Thoracic aorta (tissue), 2 donors: ENCODE measurements at regions not wholly inside any gene's neighbourhood (a gene's known extent, or its start where the extent isn't known, plus 50 kb on each side); places are given as distances from the start of the nearest gene placed in this dataset.

ENCODE experiments used
- ATAC-seq: fragments of 150-250 bp; one replicate; pipeline ENCODE4 v1.8.0; 2017; ENCODE audit warnings: low read depth; ENCODE audit not compliant: insufficient number of reproducible peaks, low FRiP score
- DNase-seq: peaks from one replicate; pipeline ENCODE4 v3.0.0-alpha.2; 2020; ENCODE audit warnings: low spot score
- H3K27ac ChIP-seq, 2 donors: fragments of 200-600 bp; sonication (generic); 1 replicate in 1 of 2; 2 replicates in 1 of 2; pipeline ENCODE4 v1.5.1; 2016; ENCODE audit warnings: mild to moderate bottlenecking in 2 of 2, moderate library complexity in 2 of 2
- H3K27me3 ChIP-seq: fragments of 200-600 bp; sonication (generic); replicated peaks from 2 replicates; pipeline ENCODE4 v1.6.0; 2016; ENCODE audit warnings: mild to moderate bottlenecking; ENCODE audit not compliant: insufficient read depth
- H3K36me3 ChIP-seq: fragments of 200-600 bp; sonication (generic); one replicate; pipeline ENCODE4 v1.5.1; 2016
- H3K4me1 ChIP-seq, 2 donors: fragments of 200-600 bp; sonication (generic); 1 replicate in 1 of 2; 2 replicates in 1 of 2; pipeline versions ENCODE4 v1.5.1 to v1.6.0; 2016; ENCODE audit warnings: low read depth in 2 of 2, mild to moderate bottlenecking in 1 of 2; ENCODE audit not compliant: control insufficient read depth in 1 of 2
- H3K4me3 ChIP-seq: fragments of 200-600 bp; sonication (generic); 2 replicates; pipeline ENCODE4 v1.5.1; 2016; ENCODE audit warnings: mild to moderate bottlenecking
- H3K9me3 ChIP-seq: fragments of 200-600 bp; sonication (generic); 2 replicates; pipeline ENCODE4 v1.5.1; 2016
- TF ChIP-seq, protein P1 (sequence below): fragments of 200-600 bp; sonication (generic); IDR thresholded peaks from one replicate; pipeline ENCODE4 v1.5.1; 2019; ENCODE audit warnings: antibody characterized with exemption

DNA sequence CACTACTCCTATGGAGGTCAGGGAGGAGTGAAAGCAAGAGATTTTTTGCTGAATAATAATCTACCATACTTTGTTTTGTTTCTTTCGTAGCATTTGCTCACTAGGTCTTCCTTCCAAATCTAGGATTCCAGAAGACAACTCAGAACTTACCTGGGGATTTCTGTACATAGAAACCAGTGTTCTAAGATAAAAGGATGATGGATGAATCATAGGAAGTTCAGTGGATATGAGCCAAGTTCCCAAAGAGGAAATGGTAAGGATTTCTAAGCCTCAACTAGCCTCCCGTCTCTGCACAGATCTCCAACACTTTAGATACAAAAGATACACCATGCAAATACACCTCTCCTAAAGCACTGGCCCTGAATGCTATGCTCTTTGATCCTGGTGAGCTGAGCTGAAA is 283.9 kb downstream of the TAFA4 start:
- no peak overlapping the region for H3K27ac ChIP-seq
- H3K27me3 ChIP-seq, result no peaks in the 10 kb centered on the region
- no peaks in the 10 kb centered on the region for H3K4me1 ChIP-seq
- no peak for DNase-seq
- TF ChIP-seq, protein P1, sequence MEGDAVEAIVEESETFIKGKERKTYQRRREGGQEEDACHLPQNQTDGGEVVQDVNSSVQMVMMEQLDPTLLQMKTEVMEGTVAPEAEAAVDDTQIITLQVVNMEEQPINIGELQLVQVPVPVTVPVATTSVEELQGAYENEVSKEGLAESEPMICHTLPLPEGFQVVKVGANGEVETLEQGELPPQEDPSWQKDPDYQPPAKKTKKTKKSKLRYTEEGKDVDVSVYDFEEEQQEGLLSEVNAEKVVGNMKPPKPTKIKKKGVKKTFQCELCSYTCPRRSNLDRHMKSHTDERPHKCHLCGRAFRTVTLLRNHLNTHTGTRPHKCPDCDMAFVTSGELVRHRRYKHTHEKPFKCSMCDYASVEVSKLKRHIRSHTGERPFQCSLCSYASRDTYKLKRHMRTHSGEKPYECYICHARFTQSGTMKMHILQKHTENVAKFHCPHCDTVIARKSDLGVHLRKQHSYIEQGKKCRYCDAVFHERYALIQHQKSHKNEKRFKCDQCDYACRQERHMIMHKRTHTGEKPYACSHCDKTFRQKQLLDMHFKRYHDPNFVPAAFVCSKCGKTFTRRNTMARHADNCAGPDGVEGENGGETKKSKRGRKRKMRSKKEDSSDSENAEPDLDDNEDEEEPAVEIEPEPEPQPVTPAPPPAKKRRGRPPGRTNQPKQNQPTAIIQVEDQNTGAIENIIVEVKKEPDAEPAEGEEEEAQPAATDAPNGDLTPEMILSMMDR, result no peak
- ATAC-seq, result no peak
- no peaks in the 10 kb centered on the region for H3K9me3 ChIP-seq
- no peak overlapping the region for H3K4me3 ChIP-seq
- H3K36me3 ChIP-seq, result no peaks in the 10 kb centered on the region

DNA sequence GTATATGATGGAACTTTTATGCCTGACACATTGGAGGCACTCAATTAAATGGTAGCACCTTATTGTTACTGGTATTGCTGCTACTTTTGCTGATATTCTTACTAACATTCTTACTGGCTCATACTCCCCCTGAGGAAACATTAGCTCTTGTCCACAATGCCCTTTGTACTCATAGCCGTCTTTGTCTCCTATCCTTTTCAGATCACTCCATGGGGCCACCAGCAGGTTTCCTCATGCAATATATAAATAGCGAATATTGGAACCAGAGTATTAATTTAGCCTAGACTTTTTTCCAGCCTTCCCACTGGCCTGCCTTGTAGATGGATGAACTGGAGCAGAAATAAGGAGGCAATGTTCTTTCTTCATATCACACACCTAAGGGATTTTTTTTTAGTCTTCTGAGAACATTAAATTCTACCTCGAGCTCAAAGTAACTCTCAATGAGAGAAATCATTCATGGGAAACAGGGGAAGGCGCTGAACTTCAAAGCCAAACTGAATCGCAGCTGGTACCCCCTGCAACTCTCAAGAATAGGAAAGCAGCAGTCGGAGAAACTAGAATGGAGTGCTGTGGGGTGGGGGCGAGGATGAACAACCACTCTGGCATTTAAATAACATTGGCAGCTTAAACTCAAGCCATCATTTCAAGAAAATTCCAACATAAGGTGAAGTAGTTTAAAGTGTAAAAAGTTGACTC is 300.3 kb downstream of the TAFA4 start:
- no peaks in the 10 kb centered on the region for H3K36me3 ChIP-seq
- DNase-seq (no peak), ATAC-seq (no peak)
- TF ChIP-seq, protein P1, result no peak
- H3K27ac ChIP-seq, result no peak overlapping the region
- H3K4me3 ChIP-seq, result no peak overlapping the region
- no peaks in the 10 kb centered on the region for H3K4me1 ChIP-seq
- no peaks in the 10 kb centered on the region for H3K9me3 ChIP-seq
- no peaks in the 10 kb centered on the region for H3K27me3 ChIP-seq

DNA sequence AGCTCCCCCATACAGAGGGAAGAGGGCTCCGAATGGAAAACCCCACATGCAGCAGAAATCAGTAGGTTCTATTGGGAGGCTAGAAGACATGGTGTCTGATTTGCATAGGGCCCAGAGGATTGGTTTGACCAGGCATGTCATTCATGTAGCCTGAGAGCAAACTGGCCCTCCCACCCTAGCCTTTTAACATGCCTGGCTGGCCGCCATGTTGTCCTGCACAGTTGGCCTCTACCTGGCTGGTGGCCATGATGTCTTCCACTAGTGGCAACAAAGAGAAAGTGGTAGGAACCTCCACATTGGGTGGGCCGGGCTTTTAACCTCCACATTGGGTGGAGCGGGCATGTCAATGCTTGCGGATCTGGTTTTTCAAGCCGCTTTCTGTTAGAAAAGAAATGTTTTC is 312.1 kb downstream of the TAFA4 start:
- TF ChIP-seq, protein P1, result no peak
- H3K36me3 ChIP-seq, result no peaks in the 10 kb centered on the region
- no peak for ATAC-seq
- no peaks in the 10 kb centered on the region for H3K9me3 ChIP-seq
- H3K27me3 ChIP-seq, result no peaks in the 10 kb centered on the region
- H3K4me1 ChIP-seq, result no peaks in the 10 kb centered on the region
- no peak overlapping the region for H3K27ac ChIP-seq
- no peak overlapping the region for H3K4me3 ChIP-seq
- DNase-seq, result no peak

DNA sequence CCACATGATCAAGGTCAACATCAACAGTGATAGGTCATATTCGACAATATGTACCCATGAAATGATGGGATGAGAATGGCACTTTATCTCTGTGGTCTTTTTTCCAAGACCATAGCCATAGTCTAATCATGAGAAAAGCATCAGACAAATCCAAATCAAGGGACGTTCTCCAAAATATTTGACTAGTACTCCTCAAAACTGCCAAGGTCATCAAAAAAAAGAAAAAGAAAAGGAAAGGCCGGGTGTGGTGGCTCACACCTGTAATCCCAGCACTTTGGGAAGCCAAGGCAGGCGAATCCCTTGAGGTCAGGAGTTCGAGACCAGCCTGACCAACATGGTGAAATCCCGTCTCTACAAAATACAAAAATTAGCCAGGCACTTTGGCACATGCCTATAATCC is 318.3 kb downstream of the TAFA4 start:
- Histone ChIP-seq H3K4me3 (no peak overlapping the region), H3K27me3 (no peaks in the 10 kb centered on the region), H3K27ac (no peak overlapping the region), H3K9me3 (no peaks in the 10 kb centered on the region), H3K4me1 (no peaks in the 10 kb centered on the region), H3K36me3 (no peaks in the 10 kb centered on the region)
- DNase-seq (no peak), ATAC-seq (no peak)
- TF ChIP-seq, protein P1, result no peak

DNA sequence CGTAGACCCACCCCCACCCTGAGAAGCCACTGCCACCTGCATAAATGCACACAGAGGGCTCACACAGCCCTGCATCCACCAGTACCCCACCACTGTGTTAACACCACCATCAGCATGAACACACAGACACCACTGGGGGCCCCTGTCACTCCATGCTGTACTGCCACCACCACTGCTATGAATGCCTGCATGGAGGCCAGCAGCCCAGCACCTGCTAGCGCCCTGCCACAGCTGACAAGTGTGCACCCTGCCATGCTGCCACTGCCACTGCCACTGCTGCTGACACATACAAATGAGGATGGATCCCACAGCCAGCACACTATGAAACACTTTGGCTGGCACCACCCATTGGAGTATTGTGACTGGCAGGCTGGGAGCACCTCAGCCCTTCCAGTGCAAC is 361.0 kb downstream of the TAFA4 start:
- no peak for ATAC-seq

More for the DNA sequence above, 361.0 kb downstream of the TAFA4 start:
- no peak for DNase-seq
- Histone ChIP-seq H3K4me1 (no peaks in the 10 kb centered on the region), H3K27ac (no peak overlapping the region), H3K36me3 (no peaks in the 10 kb centered on the region), H3K9me3 (no peaks in the 10 kb centered on the region), H3K27me3 (no peaks in the 10 kb centered on the region), H3K4me3 (no peak overlapping the region)
- TF ChIP-seq, protein P1, result no peak
